ENCODE measurements at regions not wholly inside any gene's neighbourhood (a gene's known extent, or its start where the extent isn't known, plus 50 kb on each side); places are given as distances from the start of the nearest gene placed in this dataset.

DNA sequence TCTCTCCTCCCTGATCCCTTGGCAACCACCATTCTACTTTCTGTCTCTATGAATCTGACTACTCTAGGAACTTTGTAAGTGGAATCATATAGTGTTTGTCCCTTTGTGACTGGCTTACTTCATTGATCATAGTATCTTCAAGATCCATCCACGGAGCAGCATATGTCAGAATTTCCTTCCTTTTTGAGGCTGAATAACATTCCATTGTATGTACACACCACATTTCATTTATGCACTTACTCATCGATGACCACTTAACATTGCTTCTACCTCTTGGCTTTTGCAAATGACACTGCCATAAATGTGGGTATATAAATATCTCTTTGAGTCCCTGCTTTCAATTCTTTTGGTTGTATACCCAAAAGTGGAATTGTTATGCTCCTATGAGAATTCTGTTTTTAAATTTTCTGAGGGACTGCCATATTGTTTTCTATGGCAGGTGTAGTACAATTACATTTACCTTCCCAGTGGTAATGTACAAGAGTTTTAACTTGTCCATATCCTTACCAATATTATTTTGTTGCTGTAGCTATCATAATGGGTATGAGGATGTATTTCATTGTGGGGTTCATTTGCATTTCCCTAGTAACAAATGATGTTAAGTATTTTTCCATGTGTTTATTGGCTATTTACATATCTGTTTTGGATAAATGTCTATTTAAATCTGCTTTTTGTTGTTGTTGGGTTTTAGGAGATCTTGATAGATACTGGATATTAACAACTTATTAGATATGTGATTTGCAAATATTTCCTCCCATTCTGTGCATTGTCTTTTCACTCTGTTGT is 466.1 kb downstream of the C4orf33 start:
- Histone ChIP-seq H3K27ac (no peak overlapping the region), H3K4me1 (no peaks in the 10 kb centered on the region), H3K4me3 (no peak overlapping the region), H3K36me3 (ENCODE audit: low read depth, missing control alignments) (no peaks in the 10 kb centered on the region), H3K9me3 (no peaks in the 10 kb centered on the region), H3K27me3 (no peaks in the 10 kb centered on the region)
- WGBS, 2 donors, result 85 to 95% methylated on average over 2 of the region's 2 CpGs
- no peak for DNase-seq
- TF ChIP-seq CTCF (IDR thresholded peaks at IDR 0.05), result no peak
- TF ChIP-seq POLR2A (IDR thresholded peaks at IDR 0.05), result no peak
- intact Hi-C loops (cut with DNase I; ENCODE audit: low total_unique reads), result no loop called here

DNA sequence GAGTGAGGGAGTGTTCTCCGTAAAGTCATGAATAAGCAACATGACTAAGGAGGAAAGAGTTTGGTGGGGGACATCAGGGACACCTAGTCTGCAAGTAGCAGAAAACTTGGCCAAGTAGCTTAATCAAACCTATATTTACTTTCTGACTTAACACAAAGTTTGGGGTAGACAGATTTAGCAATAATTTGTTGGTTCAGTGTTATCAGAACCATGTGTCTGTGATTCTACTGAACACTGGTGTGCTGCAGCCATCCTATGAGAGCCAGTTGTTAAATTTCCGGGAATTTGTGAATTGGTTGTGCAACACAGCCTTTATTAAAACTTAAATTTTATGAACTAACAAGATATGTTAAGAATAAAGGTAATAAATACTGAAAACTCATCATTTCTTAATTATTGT is 469.3 kb downstream of the C4orf33 start:
- TF ChIP-seq CTCF (IDR thresholded peaks at IDR 0.05) (no peak), POLR2A (IDR thresholded peaks at IDR 0.05) (no peak)
- WGBS, 2 donors, result 94% methylated on average over 2 of the region's 2 CpGs
- no peaks in the 10 kb centered on the region for H3K4me1 ChIP-seq
- intact Hi-C loops (cut with DNase I; ENCODE audit: low total_unique reads), result no loop called here
- DNase-seq, result no peak
- no peaks in the 10 kb centered on the region for H3K9me3 ChIP-seq
- no peaks in the 10 kb centered on the region for H3K27me3 ChIP-seq
- no peak overlapping the region for H3K27ac ChIP-seq
- H3K36me3 ChIP-seq (ENCODE audit: low read depth, missing control alignments), result no peaks in the 10 kb centered on the region
- no peak overlapping the region for H3K4me3 ChIP-seq

GRCh38 chr4:129570326-129570725 is 474.4 kb downstream of the C4orf33 start:
- no peak overlapping the region for H3K27ac ChIP-seq
- intact Hi-C loops (cut with DNase I; ENCODE audit: low total_unique reads), result no loop called here
- no peak for DNase-seq
- no peak overlapping the region for H3K4me3 ChIP-seq
- H3K4me1 ChIP-seq, result no peaks in the 10 kb centered on the region
- H3K27me3 ChIP-seq, result no peaks in the 10 kb centered on the region
- H3K36me3 ChIP-seq (ENCODE audit: low read depth, missing control alignments), result no peaks in the 10 kb centered on the region
- H3K9me3 ChIP-seq, result no peaks in the 10 kb centered on the region
- no peak for TF ChIP-seq POLR2A (IDR thresholded peaks at IDR 0.05)
- TF ChIP-seq CTCF (IDR thresholded peaks at IDR 0.05), result no peak

GRCh38 chr4:129578336-129578735 is 482.4 kb downstream of the C4orf33 start:
- no peak overlapping the region for H3K4me3 ChIP-seq
- H3K36me3 ChIP-seq (ENCODE audit: low read depth, missing control alignments), result no peaks in the 10 kb centered on the region
- DNase-seq, result no peak
- intact Hi-C loops (cut with DNase I; ENCODE audit: low total_unique reads), result no loop called here
- 61 to 64% methylated on average over 6 of the region's 6 CpGs for WGBS, 2 donors
- no peaks in the 10 kb centered on the region for H3K4me1 ChIP-seq
- TF ChIP-seq CTCF (IDR thresholded peaks at IDR 0.05) (no peak), POLR2A (IDR thresholded peaks at IDR 0.05) (no peak)
- H3K27me3 ChIP-seq, result no peaks in the 10 kb centered on the region
- no peak overlapping the region for H3K27ac ChIP-seq
- no peaks in the 10 kb centered on the region for H3K9me3 ChIP-seq

DNA sequence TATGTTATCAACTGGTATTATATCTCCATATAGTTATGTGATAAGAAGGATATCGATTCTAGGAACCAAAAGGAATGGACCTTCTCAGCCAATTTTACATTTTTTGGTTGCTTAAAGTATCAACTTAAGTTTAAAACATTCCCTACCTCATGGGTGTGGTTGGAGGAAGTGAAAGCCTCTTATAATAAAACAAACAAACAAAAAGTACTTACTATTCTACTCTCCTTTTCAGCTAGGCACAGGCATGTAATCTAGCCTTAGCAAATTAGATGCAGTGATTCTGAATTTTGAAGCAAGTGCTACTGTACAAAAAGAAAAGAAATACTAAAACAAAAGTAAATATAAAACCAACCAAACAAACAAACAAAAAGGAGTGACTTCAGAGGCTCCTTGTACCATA is 485.4 kb downstream of the C4orf33 start:
- no peaks in the 10 kb centered on the region for H3K4me1 ChIP-seq
- H3K4me3 ChIP-seq, result no peak overlapping the region
- DNase-seq, result no peak
- WGBS, 2 donors, result 58 to 60% methylated on average over 1 of the region's 1 CpG
- no peaks in the 10 kb centered on the region for H3K27me3 ChIP-seq
- no peaks in the 10 kb centered on the region for H3K36me3 ChIP-seq (ENCODE audit: low read depth, missing control alignments)
- TF ChIP-seq CTCF (IDR thresholded peaks at IDR 0.05), result no peak
- TF ChIP-seq POLR2A (IDR thresholded peaks at IDR 0.05), result no peak
- intact Hi-C loops (cut with DNase I; ENCODE audit: low total_unique reads), result no loop called here
- no peak overlapping the region for H3K27ac ChIP-seq
- H3K9me3 ChIP-seq, result no peaks in the 10 kb centered on the region

Measured in testis (tissue), 2 donors.